ENCODE measurements at regions not wholly inside any gene's neighbourhood (a gene's known extent, or its start where the extent isn't known, plus 50 kb on each side); places are given as distances from the start of the nearest gene placed in this dataset.

- Mint-ChIP-seq H3K27me3 (ENCODE audit: low read depth) (no peaks in the 10 kb centered on the region), H3K27ac (no peak overlapping the region), H3K4me3 (no peak overlapping the region), H3K4me1 (no peaks in the 10 kb centered on the region), H3K36me3 (ENCODE audit: low read depth) (no peaks in the 10 kb centered on the region), H3K9me3 (peaks cover 31% of the 10 kb centered on the region)
- TF ChIP-seq, protein P1, sequence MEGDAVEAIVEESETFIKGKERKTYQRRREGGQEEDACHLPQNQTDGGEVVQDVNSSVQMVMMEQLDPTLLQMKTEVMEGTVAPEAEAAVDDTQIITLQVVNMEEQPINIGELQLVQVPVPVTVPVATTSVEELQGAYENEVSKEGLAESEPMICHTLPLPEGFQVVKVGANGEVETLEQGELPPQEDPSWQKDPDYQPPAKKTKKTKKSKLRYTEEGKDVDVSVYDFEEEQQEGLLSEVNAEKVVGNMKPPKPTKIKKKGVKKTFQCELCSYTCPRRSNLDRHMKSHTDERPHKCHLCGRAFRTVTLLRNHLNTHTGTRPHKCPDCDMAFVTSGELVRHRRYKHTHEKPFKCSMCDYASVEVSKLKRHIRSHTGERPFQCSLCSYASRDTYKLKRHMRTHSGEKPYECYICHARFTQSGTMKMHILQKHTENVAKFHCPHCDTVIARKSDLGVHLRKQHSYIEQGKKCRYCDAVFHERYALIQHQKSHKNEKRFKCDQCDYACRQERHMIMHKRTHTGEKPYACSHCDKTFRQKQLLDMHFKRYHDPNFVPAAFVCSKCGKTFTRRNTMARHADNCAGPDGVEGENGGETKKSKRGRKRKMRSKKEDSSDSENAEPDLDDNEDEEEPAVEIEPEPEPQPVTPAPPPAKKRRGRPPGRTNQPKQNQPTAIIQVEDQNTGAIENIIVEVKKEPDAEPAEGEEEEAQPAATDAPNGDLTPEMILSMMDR (IDR thresholded peaks at IDR 0.05; ENCODE audit: unreplicated experiment in 3 of 3), result no peak
Observed at GRCh38 chr7:57867884-57868701, 418.1 kb downstream of the ZNF716 start.

GRCh38 chr7:57868771-57869483 lies 418.9 kb downstream of the ZNF716 start:
- Mint-ChIP-seq H3K36me3 (ENCODE audit: low read depth) (no peaks in the 10 kb centered on the region), H3K27me3 (ENCODE audit: low read depth) (no peaks in the 10 kb centered on the region), H3K4me1 (no peaks in the 10 kb centered on the region), H3K4me3 (no peak overlapping the region), H3K27ac (no peak overlapping the region), H3K9me3 (peaks cover 31% of the 10 kb centered on the region)
- TF ChIP-seq, protein P1 (IDR thresholded peaks at IDR 0.05; ENCODE audit: unreplicated experiment in 3 of 3), result no peak
